HG03045 (cell line): ENCODE measurements at regions not wholly inside any gene's neighbourhood (a gene's known extent, or its start where the extent isn't known, plus 50 kb on each side); places are given as distances from the start of the nearest gene placed in this dataset.
"Not testable (repeated sequence)": the region's sequence is repeated elsewhere in the genome, so short reads cannot be mapped to it uniquely, and the experiment has no call there.

Experiments used
- ATAC-seq: cut with Tn5 transposase; IDR thresholded peaks from one replicate; pipeline ENCODE4 v1.9.1; 2021; ENCODE audit warnings: mild to moderate bottlenecking, moderate library complexity; ENCODE audit not compliant: unreplicated experiment

GRCh38 chr3:5731100-5731499 lies 543.6 kb downstream of the EDEM1 start:
- no peak for ATAC-seq

DNA sequence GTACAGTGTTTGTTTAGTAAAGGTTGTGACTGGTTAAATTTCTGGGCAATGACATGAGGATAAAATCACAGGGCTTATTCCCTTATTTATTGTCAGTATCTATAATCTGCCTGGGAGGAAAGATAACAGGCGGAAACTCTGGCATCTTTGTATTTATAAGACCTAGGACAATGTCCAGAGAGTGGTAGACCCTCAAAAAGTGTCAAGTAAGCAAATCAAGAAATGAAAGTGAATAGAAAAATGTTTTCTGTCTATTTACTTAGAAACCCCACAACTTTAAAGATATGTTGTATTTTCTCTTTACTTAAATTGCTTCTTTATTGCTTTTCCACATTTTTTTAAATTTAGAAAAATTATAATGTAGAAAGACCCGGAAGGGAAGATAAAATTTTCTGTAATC lies 544.6 kb downstream of the EDEM1 start:
- ATAC-seq: no peak

DNA sequence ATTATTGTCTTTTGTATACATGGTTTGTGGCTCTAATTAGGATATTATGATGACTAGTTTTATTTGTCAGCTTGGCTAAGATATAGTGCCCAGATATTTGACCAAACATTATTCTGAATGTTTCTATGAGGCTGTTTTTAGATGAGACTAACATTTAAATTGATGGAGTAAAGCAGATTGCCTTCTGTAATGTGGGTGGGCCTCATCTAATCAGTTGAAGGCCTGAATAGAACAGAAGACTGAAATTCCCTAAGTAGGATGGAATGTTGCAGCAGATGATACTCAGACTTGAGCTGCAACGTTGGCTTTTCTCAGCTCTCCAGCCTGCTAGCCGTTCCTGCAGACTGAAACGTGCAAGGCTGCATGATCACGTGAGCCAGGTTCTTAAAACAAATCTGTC lies 546.5 kb downstream of the EDEM1 start:
- no peak for ATAC-seq

- no peak for ATAC-seq
Measured at GRCh38 chr3:5735896-5736295, 548.4 kb downstream of the EDEM1 start.

DNA sequence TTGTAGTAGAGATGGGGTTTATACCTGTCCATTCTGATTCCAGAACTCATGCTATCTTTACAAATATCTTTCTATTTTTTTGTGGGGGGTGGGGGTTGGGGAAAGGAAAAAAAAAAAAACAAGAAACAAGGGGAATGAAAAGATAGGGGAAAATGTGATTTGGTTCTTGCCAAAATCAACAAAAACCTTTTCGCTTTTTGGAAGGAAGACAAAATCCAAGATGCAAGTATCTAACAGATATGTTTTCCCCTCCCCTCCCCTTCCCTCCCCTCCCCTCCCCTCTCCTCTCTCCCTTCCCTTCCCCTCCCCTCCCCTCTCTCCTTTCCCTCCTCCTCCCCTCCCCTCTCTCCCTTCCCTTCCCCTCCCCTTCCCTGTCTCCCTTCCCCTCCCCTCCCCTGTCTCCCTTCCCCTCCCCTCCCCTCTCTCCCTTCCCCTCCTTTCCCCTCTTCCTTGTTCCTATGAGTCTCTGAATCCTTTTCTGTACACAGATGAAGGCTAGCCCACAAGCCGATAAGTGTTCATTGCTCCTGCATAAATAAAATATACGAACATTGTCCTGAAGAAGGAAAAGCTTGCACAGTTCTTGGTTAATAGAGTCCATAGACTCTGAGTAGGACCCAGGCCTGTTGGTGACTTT lies 551.9 kb downstream of the EDEM1 start:
- no peak for ATAC-seq

DNA sequence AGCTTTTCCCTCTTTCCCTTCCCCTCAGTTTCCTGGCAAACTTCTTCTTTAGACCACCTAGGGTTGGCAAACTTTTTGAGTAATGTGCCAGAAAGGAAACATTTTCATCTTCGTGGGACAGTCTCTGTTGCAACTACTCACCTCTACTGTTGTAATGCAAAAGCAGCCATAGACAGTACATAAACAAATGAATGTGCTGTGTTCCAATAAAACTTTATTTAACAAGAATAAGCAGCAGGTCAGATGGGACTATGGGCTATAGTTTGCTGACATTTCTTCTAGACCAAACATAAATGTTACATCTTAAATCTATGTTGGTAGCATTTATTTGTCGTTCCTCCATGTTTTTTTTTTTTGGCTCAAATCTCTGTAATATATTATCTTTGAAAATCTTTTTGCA lies 552.4 kb downstream of the EDEM1 start:
- no peak for ATAC-seq

GRCh38 chr3:5741017-5741416 lies 553.5 kb downstream of the EDEM1 start:
- ATAC-seq: no peak

- no peak for ATAC-seq
Measured at GRCh38 chr3:5750091-5750490, 562.6 kb downstream of the EDEM1 start.

DNA sequence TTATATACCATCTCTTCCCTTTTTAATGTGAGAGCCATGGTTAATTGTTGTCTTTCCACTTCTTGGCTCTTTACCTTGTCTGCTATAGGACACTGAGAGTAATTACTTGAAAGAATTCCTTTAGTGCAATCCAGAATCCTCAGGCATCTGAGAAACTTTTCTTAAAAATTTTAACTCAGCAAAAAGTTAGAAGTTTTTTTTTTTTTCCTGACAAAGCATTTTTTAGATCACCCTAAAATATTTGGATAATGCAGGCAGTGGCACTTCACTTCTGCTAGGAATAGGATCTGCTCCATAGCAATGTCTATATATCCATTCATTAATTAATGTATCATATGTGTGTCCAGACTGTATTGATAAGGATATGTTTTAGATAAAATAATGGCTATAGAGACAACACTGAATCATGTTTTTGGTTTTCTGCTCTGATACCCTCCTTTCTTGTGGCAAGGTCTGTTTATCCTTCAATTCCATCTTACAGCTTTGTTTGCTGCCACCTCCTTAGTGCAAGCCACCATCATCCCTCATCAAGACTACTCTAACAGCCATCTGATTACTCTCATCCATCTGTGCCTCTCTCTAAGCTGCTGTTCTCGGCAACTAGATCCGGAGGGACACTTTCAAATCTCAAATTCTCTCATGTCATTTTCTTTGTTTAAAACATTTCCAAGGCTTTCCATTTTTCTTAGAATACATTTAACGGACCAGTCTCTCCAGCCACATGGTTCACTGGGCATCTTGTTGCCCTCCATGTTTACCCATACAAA lies 563.5 kb downstream of the EDEM1 start:
- no peak for ATAC-seq

DNA sequence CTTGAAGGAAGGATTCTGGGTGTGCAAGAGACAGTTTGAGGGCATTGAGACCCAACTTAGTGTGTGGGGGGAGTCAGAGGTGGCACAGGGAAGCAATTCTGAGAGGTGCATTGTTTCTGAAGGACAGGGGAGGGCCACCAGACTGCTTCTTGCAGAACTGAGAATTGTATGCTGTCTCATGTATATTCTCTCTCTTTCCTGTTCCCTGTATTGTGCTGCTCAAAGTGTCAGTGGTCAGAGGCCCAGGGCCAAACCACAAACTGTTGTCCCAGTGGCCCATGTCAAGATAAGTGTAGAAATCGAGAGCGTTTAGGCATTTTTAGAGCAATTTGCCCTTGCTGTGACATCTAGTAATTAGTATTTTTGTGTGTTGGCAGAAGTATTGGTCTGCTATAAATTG lies 567.1 kb downstream of the EDEM1 start:
- ATAC-seq: no peak

DNA sequence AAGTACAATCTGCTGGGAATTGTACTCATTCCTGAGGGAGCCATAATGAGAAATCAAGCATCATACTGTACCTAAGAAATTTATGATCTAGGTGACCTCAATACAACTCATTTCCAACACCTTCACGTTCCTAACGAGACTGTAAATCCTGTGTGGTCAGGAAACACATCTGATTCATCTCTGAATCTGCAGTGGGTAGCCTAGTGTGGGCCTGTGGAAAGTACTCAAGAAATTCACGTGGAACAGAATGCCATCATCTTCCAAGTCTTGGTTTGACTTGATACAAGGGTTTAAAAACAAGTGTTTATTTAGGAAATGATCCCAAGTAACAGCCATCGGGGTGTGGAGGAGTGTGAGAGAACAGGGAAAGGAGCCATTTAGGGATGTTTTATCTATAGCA lies 568.9 kb downstream of the EDEM1 start:
- ATAC-seq: no peak

DNA sequence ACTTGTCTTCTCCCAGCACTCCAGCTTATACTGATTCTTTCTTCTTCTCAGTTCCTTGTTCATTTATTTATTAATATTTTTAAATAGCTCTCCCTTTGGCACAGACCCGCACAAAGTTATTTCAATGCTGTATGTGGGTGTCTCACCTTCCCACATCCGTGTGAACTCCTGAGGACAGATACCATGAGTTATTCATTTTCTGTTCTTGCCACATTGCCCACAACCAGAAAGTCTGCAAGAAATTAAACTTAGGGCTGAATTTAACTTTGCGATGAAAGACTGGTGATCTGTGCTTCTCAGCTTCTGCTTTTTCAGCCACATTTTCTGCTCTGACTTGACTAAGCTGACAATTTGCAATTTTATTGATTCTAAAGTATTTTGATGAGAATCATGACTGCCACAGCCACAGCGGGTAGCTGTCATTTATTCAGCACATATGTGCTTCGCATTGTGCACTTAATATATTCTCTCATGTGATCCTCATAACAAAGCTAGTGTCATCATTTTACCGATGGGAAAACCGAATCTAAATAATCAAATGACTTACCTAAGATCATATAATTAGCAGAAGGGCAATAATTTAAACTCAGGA lies 569.8 kb downstream of the EDEM1 start:
- no peak for ATAC-seq

DNA sequence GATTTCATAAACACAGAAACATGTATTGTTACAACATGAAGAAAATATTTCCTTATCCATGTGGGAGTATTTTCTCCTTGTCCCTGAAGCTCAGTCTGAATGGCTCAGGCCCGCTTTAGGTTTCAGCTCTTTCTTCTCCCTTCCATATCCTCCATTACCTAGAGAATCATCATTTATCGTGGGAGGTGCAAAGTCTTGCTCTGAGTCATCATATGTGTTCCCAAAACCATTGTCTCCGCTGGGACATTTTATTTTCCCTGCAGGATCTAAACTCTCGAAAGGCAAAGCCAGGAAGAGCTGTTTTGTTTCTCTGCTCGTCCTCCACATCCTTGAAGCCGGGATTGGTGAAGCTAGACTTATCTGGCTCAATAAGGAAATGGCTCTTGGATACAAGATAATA lies 571.2 kb downstream of the EDEM1 start:
- no peak for ATAC-seq

GRCh38 chr3:5762506-5762905 lies 575.0 kb downstream of the EDEM1 start:
- ATAC-seq: no peak

GRCh38 chr3:5766848-5767247 lies 579.3 kb downstream of the EDEM1 start:
- ATAC-seq: no peak

DNA sequence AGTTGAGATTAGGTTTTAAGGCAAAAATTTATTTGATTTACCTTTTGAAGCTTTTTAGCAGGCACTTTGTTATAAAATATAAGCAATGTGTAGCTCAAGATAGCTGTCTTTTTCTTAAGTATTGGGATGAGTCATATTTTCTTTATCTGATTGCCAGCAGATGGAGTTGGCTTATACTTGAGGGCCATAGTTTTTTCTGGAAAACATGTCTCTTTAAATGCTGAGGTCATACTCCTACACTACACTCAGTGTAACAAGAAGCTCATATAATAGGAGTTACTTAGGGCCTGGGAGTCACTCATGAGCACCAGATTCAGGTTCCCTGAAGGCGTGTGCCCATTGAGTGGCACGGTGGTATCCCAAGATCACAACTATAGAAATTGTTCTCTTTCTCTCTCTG lies 579.8 kb downstream of the EDEM1 start:
- no peak for ATAC-seq

DNA sequence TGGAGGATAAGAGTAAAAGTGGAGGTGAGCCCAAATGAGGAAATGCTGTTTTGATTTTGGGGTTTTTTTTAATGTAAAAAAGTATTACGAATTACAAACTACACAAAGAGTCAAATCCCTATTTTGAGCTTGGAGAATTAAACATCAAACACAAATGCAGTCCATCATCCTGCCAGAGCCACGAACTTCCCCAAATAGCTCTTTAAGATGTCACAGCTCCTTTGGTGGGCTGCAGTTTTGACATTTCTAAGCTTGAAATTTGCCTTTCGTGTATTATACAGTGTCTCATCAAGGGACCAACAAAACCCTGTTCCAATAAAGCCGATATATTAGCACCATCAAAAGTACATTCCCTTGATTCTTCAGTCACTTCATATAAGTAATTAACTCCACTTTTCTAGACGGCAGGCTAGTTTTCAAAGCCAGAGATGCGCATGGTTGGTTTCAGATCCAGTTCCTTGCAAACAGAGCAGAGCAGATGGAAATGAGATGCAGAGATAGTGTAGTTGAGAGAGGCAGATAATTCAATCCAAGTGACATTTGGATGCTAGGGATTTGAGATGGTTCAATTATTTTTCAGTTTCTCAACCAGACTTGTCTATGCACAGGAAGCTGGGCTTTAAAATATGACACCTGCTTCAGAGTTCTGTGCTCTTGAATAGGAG lies 580.9 kb downstream of the EDEM1 start:
- no peak for ATAC-seq

DNA sequence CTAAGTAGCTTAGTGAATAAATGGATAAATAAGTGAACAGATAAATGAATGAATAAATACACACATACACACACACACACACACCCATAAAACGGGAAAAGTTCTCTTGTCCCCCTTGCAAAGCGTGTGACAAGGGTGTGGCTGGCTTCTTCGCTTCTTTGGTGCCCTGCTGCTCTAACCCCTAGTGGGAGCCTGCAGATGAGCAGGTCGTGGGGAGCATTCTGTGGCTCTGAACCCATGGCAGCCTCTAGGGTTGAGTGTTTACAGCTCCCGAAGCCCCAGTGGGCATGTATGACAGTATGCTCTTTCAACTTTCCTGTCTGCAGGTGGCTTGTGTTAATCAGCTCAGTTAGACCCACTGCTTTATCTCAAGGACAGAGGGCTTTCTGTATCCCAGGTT lies 582.3 kb downstream of the EDEM1 start:
- ATAC-seq: no peak

DNA sequence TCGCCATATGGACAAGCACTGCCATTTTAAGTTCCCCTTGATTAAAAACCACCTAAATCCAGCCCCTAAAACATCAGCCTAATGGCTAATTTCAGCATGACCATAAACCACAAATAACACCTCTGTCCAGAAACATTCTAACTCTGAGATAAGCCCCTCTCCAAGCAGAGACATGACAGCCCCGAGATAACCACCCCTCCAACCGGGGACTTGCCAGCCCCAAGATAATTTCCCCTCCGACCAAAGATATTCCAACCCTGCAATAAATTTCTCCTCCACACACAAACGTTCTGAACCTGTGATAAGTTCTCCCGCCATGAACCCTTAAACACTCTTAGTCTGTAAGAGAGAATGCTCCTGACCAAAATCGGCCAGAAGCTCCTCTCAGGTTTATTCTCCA lies 586.8 kb downstream of the EDEM1 start:
- no peak for ATAC-seq

DNA sequence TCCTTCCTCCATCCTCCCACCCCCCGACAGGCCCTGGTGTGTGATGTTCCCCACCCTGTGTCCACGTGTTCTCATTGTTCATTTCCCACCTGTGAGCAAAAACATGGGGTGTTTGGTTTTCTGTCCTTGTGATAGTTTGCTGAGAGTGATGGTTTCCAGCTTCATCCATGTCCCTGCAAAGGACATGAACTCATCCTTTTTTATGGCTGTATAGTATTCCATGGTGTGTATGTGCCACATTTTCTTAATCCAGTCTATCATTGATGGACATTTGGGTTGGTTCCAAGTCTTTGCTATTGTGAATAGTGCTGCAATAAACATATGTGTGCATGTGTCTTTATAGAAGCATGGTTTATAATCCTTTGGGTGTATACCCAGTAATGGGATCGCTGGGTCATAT lies 587.6 kb downstream of the EDEM1 start:
- not testable (repeated sequence) for ATAC-seq

GRCh38 chr3:5784690-5785089 lies 597.2 kb downstream of the EDEM1 start:
- ATAC-seq: no peak
